ENCODE measurements at regions not wholly inside any gene's neighbourhood (a gene's known extent, or its start where the extent isn't known, plus 50 kb on each side); places are given as distances from the start of the nearest gene placed in this dataset.

- POLR2A ChIA-PET = no interaction called here
These were observed 139.5 kb upstream of the GRM3 start for GRCh38 chr7:86504229-86504628.

More at GRCh38 chr7:86504229-86504628, 139.5 kb upstream of the GRM3 start:
- RAD21 ChIA-PET (ENCODE audit: low non-redundant PET in 1 of 2, low total read pairs in 2 of 2, uncharacterized antibody in 2 of 2, unreplicated experiment in 2 of 2) = interaction anchor here in 1 of 2 experiments (0.6 kb wide), 1 partner anchor 11 kb away, joined by 3 read pairs; no protein-coding TSS in a partner anchor
- Histone ChIP-seq H3K4me2 (ENCODE audit: low read length) (no peak overlapping the region), H4K20me1 (ENCODE audit: insufficient read depth) (no peaks in the 10 kb centered on the region), H3K27me3 (ENCODE audit: insufficient read depth, low read length) (no peaks in the 10 kb centered on the region), H3K27ac (ENCODE audit: low read depth, low read length) (no peak overlapping the region), H3K79me2 (ENCODE audit: insufficient read depth, low read length) (no peaks in the 10 kb centered on the region), H2AFZ (ENCODE audit: low read depth, low read length, poor library complexity, severe bottlenecking) (no peak overlapping the region), H3K4me3 (replicated peaks in 1 of 2; ENCODE audit: low read depth in 1 of 2, low read length in 2 of 2) (no peak overlapping the region), H3K36me3 (ENCODE audit: control insufficient read depth in 1 of 2, insufficient read depth in 2 of 2, low read length in 2 of 2) (no peaks in the 10 kb centered on the region), H3K9ac (ENCODE audit: low read length) (no peak overlapping the region), H3K9me2 (ENCODE audit: insufficient read depth) (no peaks in the 10 kb centered on the region), H3K9me3 (ENCODE audit: control insufficient read depth in 1 of 2, insufficient read depth in 1 of 2, low read depth in 1 of 2, low read length in 2 of 2) (no peaks in the 10 kb centered on the region), H3K4me1 (ENCODE audit: control insufficient read depth in 1 of 2, insufficient read depth in 2 of 2, low read length in 2 of 2) (no peaks in the 10 kb centered on the region)
- no TSS peak for BruUV-seq (replicated peaks)
- DNase-seq (ENCODE audit: low read depth, low spot score) (no peak), ATAC-seq (no peak)
- CTCF ChIA-PET = no interaction called here
- TF ChIP-seq POLR2A (IDR thresholded peaks at IDR 0.05; ENCODE audit: borderline replicate concordance, extremely low read depth, insufficient read depth, insufficient read length) (no peak), SP1 (IDR thresholded peaks at IDR 0.05; ENCODE audit: low read depth) (no peak), ATF3 (IDR thresholded peaks at IDR 0.05) (no peak), EZH2 (IDR thresholded peaks at IDR 0.05) (no peak), EGR1 (IDR thresholded peaks at IDR 0.05; ENCODE audit: low read depth) (no peak), ZFX (IDR thresholded peaks at IDR 0.05) (no peak), YY1 (IDR thresholded peaks at IDR 0.05; ENCODE audit: extremely low read depth, insufficient replicate concordance, low read depth, low read length) (no peak), CTCF (IDR thresholded peaks at IDR 0.05 in 2 of 3, conservative IDR thresholded peaks at IDR 0.05 in 1 of 3; ENCODE audit: borderline replicate concordance in 1 of 3, insufficient read depth in 1 of 3, low read depth in 2 of 3, low read length in 2 of 3) (no peak), CEBPB (IDR thresholded peaks at IDR 0.05; ENCODE audit: low read depth) (no peak), EZH2phosphoT487 (IDR thresholded peaks at IDR 0.05; ENCODE audit: borderline replicate concordance) (no peak), ELF1 (IDR thresholded peaks at IDR 0.05; ENCODE audit: borderline replicate concordance, low read depth) (no peak), JUND (IDR thresholded peaks at IDR 0.05) (no peak), RAD21 (IDR thresholded peaks at IDR 0.05; ENCODE audit: low read depth) (no peak), ZBTB33 (IDR thresholded peaks at IDR 0.05; ENCODE audit: extremely low read depth, insufficient replicate concordance, low read length) (no peak), MAX (IDR thresholded peaks at IDR 0.05) (no peak)
- intact Hi-C loops (cut with micrococcal nuclease) = no loop called here
